PC-9 (cell line): ENCODE measurements at regions not wholly inside any gene's neighbourhood (a gene's known extent, or its start where the extent isn't known, plus 50 kb on each side); places are given as distances from the start of the nearest gene placed in this dataset.

Experiments used
- EZH2 ChIP-seq: fragments of 200-600 bp; sonication (generic); IDR thresholded peaks from 2 replicates; pipeline ENCODE4 v1.8.0; 2017; ENCODE audit warnings: antibody characterized with exemption, low read depth
- TF ChIP-seq, protein P1 (sequence below): fragments of 200-600 bp; sonication (generic); conservative IDR thresholded peaks from 2 replicates; pipeline ENCODE4 v1.6.1; 2017; ENCODE audit warnings: mixed run types, antibody characterized with exemption, mild to moderate bottlenecking, moderate library complexity

DNA sequence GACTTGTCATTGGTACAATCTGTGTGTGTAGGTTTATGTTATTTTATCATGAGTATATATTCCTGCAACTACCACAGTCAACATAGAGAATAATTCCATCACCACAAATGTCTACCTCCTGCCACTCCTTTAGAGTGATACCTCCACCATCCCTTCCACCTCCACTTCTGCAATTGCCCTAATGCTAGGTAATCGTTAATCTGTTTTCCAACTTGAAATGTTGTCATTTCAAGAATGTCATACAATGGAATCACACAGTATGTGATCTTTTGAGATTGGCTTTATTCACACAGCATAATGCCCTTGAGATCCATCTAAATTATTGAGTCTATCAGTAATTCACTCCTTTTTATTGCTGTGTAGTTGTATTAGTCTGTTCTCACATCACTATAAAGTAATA, 414.8 kb upstream of the C16orf82 start:
- TF ChIP-seq, protein P1, sequence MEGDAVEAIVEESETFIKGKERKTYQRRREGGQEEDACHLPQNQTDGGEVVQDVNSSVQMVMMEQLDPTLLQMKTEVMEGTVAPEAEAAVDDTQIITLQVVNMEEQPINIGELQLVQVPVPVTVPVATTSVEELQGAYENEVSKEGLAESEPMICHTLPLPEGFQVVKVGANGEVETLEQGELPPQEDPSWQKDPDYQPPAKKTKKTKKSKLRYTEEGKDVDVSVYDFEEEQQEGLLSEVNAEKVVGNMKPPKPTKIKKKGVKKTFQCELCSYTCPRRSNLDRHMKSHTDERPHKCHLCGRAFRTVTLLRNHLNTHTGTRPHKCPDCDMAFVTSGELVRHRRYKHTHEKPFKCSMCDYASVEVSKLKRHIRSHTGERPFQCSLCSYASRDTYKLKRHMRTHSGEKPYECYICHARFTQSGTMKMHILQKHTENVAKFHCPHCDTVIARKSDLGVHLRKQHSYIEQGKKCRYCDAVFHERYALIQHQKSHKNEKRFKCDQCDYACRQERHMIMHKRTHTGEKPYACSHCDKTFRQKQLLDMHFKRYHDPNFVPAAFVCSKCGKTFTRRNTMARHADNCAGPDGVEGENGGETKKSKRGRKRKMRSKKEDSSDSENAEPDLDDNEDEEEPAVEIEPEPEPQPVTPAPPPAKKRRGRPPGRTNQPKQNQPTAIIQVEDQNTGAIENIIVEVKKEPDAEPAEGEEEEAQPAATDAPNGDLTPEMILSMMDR: no peak
- TF ChIP-seq EZH2: no peak
